HG03159 (cell line): ENCODE measurements at regions not wholly inside any gene's neighbourhood (a gene's known extent, or its start where the extent isn't known, plus 50 kb on each side); places are given as distances from the start of the nearest gene placed in this dataset.

Experiments used
- ATAC-seq: cut with Tn5 transposase; IDR thresholded peaks from one replicate; pipeline ENCODE4 v1.9.1; 2021; ENCODE audit warnings: mild to moderate bottlenecking, moderate library complexity; ENCODE audit not compliant: unreplicated experiment

GRCh38 chr18:44602845-44603244, 77.8 kb upstream of the SETBP1 start:
- ATAC-seq: no peak

GRCh38 chr18:44609181-44609941, 71.3 kb upstream of the SETBP1 start:
- ATAC-seq: no peak

GRCh38 chr18:44620812-44621211, 59.9 kb upstream of the SETBP1 start:
- ATAC-seq: no peak

GRCh38 chr18:44624052-44624451, 56.6 kb upstream of the SETBP1 start:
- no peak for ATAC-seq

GRCh38 chr18:44625386-44625785, 55.3 kb upstream of the SETBP1 start:
- ATAC-seq: no peak

- ATAC-seq: no peak
These were observed 54.5 kb upstream of the SETBP1 start for GRCh38 chr18:44626236-44626635.

GRCh38 chr18:44626807-44627206, 53.9 kb upstream of the SETBP1 start:
- ATAC-seq: no peak

GRCh38 chr18:44627280-44627679, 53.4 kb upstream of the SETBP1 start:
- no peak for ATAC-seq

GRCh38 chr18:44629406-44629805, 51.3 kb upstream of the SETBP1 start:
- ATAC-seq: no peak

GRCh38 chr18:44630118-44630517, 50.6 kb upstream of the SETBP1 start:
- ATAC-seq: no peak
